ENCODE measurements at regions not wholly inside any gene's neighbourhood (a gene's known extent, or its start where the extent isn't known, plus 50 kb on each side); places are given as distances from the start of the nearest gene placed in this dataset.

DNA sequence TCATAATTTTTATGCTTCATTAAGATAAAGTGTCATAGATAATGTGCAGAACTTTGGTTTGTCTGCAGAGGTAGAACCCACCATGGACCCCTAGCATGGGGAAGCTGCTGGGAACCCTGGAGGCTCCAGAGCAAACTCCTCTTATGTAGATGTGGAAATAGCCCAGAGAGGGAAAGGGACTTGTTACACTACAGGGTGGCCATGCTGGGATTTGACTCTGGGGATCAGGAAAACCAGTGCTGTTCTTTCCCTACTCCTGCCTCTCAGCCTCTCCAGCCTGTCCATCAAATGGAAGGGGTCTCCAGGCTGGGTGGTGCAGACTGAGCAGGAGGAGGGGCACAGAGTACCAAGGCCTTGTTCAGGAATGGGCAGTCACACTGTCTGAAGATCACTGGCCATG lies 54.2 kb downstream of the MSX1 start:
- no peak overlapping the region for H3K4me3 Mint-ChIP-seq
- Histone ChIP-seq H3K9me3 (ENCODE audit: control insufficient read depth, low read length) (peaks cover 3% of the 10 kb centered on the region), H3K36me3 (ENCODE audit: control insufficient read depth, insufficient read depth, low read length) (no peaks in the 10 kb centered on the region), H3K27ac (ENCODE audit: low read depth, low read length) (no peak overlapping the region), H3K4me3 (ENCODE audit: low read length) (no peak overlapping the region), H3K27me3 (ENCODE audit: control insufficient read depth, insufficient read depth, low read length, poor library complexity, severe bottlenecking) (peaks cover 27% of the 10 kb centered on the region), H3K9ac (ENCODE audit: extremely low read depth, low read length, poor library complexity, severe bottlenecking) (no peak overlapping the region), H3K4me1 (ENCODE audit: control insufficient read depth, insufficient read depth, low read length) (no peaks in the 10 kb centered on the region)
- no peaks in the 10 kb centered on the region for H3K9me3 Mint-ChIP-seq
- no peak overlapping the region for H3K27ac Mint-ChIP-seq
- H3K36me3 Mint-ChIP-seq (ENCODE audit: low read depth), result no peaks in the 10 kb centered on the region
- TF ChIP-seq, protein P1, sequence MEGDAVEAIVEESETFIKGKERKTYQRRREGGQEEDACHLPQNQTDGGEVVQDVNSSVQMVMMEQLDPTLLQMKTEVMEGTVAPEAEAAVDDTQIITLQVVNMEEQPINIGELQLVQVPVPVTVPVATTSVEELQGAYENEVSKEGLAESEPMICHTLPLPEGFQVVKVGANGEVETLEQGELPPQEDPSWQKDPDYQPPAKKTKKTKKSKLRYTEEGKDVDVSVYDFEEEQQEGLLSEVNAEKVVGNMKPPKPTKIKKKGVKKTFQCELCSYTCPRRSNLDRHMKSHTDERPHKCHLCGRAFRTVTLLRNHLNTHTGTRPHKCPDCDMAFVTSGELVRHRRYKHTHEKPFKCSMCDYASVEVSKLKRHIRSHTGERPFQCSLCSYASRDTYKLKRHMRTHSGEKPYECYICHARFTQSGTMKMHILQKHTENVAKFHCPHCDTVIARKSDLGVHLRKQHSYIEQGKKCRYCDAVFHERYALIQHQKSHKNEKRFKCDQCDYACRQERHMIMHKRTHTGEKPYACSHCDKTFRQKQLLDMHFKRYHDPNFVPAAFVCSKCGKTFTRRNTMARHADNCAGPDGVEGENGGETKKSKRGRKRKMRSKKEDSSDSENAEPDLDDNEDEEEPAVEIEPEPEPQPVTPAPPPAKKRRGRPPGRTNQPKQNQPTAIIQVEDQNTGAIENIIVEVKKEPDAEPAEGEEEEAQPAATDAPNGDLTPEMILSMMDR (conservative IDR thresholded peaks at IDR 0.05), result no peak
- peaks cover 65% of the 10 kb centered on the region for H3K27me3 Mint-ChIP-seq (ENCODE audit: insufficient read depth)
- H3K4me1 Mint-ChIP-seq, result no peaks in the 10 kb centered on the region
- DNase-seq, result no peak

DNA sequence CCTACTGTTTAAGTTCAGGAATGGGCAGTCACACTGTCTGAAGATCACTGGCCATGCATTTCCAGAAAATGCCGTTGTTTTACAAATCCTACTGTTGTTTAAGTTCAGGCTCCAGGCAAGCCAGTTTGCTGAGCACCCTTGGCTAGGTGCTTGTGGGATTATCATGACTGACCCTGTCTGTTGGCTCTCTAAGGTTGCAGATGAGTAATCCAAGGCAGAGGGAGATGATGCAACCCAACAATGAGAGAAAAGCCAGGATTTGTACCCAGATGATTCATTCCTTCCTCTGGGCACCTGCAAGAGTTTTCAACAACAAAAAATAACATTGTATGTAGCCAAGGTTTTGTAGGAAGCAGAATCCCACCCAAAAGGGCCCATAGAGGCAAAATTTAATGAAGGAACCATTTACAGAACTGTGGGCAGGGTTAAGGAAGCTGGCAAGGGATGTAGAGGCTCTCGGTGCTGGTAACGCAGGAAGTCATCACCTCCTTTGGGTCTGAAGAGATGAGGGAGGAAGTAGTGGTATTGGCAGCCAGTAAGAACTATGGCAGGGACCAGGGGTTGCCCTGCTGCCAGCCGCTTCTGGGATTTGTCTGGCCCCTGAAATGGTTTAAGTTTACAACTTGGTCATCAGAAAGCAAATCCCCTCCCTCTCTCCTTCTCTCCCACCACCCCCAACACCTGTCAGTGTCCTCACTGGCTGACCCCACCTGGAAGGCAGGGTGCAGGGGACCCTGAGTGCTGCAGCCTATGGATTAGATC lies 54.8 kb downstream of the MSX1 start:
- peaks cover 59% of the 10 kb centered on the region for H3K27me3 Mint-ChIP-seq (ENCODE audit: insufficient read depth)
- no peak overlapping the region for H3K27ac Mint-ChIP-seq

DNA sequence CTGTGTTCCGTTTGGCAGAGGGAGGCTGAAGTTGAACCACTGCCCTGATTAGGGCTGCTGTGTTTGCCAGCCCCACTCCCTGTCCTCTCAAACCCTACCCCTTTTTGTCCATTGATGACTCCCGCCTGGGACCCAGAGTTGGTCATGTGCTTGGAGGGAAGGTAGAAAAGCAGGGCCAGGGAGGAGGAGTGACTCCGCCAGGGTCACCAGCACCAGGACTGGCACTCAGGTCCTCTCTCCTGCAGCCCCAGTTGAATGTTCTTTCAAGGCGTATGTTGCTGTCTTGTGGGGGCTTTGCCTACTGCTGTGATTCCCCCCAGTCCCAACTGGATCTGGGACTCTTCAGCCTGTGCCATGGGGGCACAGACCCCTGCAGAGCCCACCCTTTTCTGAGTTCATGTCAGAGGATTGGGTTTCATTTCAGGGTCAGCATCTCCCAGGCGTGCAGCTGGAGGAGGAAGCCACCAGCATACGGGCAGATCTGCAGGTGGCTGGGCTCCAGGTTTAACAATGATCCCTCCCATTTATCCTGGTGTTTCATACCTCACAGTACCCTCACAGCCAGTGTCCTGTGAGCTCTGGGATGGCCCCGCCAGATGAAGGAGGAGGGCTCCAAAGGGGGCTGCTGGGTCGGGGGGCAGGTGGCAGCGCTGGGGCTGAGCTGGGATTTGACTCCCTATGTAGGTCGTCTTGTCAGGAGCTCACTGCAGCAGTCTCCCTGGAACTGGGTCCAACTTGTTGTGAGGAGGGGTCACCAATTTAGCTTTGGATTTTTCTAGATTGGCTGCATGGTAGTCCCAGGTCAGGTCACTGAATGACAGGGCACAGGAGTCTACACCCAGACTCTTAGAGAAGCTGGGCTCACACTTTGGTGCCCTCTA lies 55.7 kb downstream of the MSX1 start:
- H3K36me3 ChIP-seq (ENCODE audit: control insufficient read depth, insufficient read depth, low read length), result no peaks in the 10 kb centered on the region
- no peak for DNase-seq
- Mint-ChIP-seq H3K4me3 (no peak overlapping the region), H3K9me3 (no peaks in the 10 kb centered on the region), H3K27ac (no peak overlapping the region), H3K4me1 (no peaks in the 10 kb centered on the region), H3K36me3 (ENCODE audit: low read depth) (no peaks in the 10 kb centered on the region), H3K27me3 (ENCODE audit: insufficient read depth) (peaks cover 51% of the 10 kb centered on the region)
- no peaks in the 10 kb centered on the region for H3K4me1 ChIP-seq (ENCODE audit: control insufficient read depth, insufficient read depth, low read length)
- 85 to 93% methylated on average over 5 to 10 of the region's 10 CpGs for WGBS, 2 experiments (ENCODE audit: insufficient coverage in 1 of 2, insufficient read length in 1 of 2)
- TF ChIP-seq, protein P1 (conservative IDR thresholded peaks at IDR 0.05), result no peak
- H3K9ac ChIP-seq (ENCODE audit: extremely low read depth, low read length, poor library complexity, severe bottlenecking), result no peak overlapping the region
- H3K27ac ChIP-seq (ENCODE audit: low read depth, low read length), result no peak overlapping the region
- no peak overlapping the region for H3K4me3 ChIP-seq (ENCODE audit: low read length)
- H3K9me3 ChIP-seq (ENCODE audit: control insufficient read depth, low read length), result peaks cover 3% of the 10 kb centered on the region
- H3K27me3 ChIP-seq (ENCODE audit: control insufficient read depth, insufficient read depth, low read length, poor library complexity, severe bottlenecking), result peaks cover 13% of the 10 kb centered on the region

More for the DNA sequence above, 54.8 kb downstream of the MSX1 start:
- 88 to 93% methylated on average over 3 to 4 of the region's 4 CpGs for WGBS, 2 experiments (ENCODE audit: insufficient coverage in 1 of 2, insufficient read length in 1 of 2)
- Mint-ChIP-seq H3K4me3 (no peak overlapping the region), H3K36me3 (ENCODE audit: low read depth) (no peaks in the 10 kb centered on the region), H3K4me1 (no peaks in the 10 kb centered on the region), H3K9me3 (no peaks in the 10 kb centered on the region)
- Histone ChIP-seq H3K9me3 (ENCODE audit: control insufficient read depth, low read length) (peaks cover 3% of the 10 kb centered on the region), H3K27ac (ENCODE audit: low read depth, low read length) (no peak overlapping the region), H3K9ac (ENCODE audit: extremely low read depth, low read length, poor library complexity, severe bottlenecking) (no peak overlapping the region), H3K36me3 (ENCODE audit: control insufficient read depth, insufficient read depth, low read length) (no peaks in the 10 kb centered on the region), H3K4me1 (ENCODE audit: control insufficient read depth, insufficient read depth, low read length) (no peaks in the 10 kb centered on the region), H3K4me3 (ENCODE audit: low read length) (no peak overlapping the region), H3K27me3 (ENCODE audit: control insufficient read depth, insufficient read depth, low read length, poor library complexity, severe bottlenecking) (peaks cover 22% of the 10 kb centered on the region)
- TF ChIP-seq, protein P1 (conservative IDR thresholded peaks at IDR 0.05), result no peak
- DNase-seq, result no peak
